H1 (cell line): ENCODE measurements at regions not wholly inside any gene's neighbourhood (a gene's known extent, or its start where the extent isn't known, plus 50 kb on each side); places are given as distances from the start of the nearest gene placed in this dataset.

ENCODE experiments used
- CTCF ChIA-PET: fragments of 300-600 bp; sonication (Branson Sonifier 250); formaldehyde crosslinking; loops from one replicate; lab custom pipeline; 2021; ENCODE audit not compliant: partially characterized antibody; lab: Charles Lee
- POLR2A ChIA-PET: fragments of 300-600 bp; sonication (Branson Sonifier 250); formaldehyde crosslinking; loops from one replicate; lab custom pipeline; 2021; ENCODE audit warnings: inconsistent platforms; ENCODE audit not compliant: partially characterized antibody; lab: Charles Lee
- DNase-seq, 2 experiments: peaks; one replicate each; pipeline versions ENCODE4 v3.0.0 to v3.0.0-alpha.2; 2010 to 2022; ENCODE audit warnings: low spot score in 2 of 2, low read depth in 1 of 2, mixed read lengths in 1 of 2
- FAIRE-seq: peaks from 2 replicates; lab custom pipeline; 2011; peaks lifted over from hg19 to GRCh38; lab: Jason Lieb, UNC
- H2AFZ ChIP-seq: 2 replicates; pipeline ENCODE4 v1.8.1; 2012; ENCODE audit warnings: low read length, inconsistent platforms
- H2AK5ac ChIP-seq: 2 replicates; pipeline ENCODE4 v1.6.1; 2013; ENCODE audit warnings: low read depth, low read length
- H2BK120ac ChIP-seq: replicated peaks from 2 replicates; pipeline ENCODE3; 2013; ENCODE audit warnings: low read depth, low read length, inconsistent platforms
- H2BK12ac ChIP-seq: 2 replicates; pipeline ENCODE4 v1.6.1; 2013; ENCODE audit warnings: low read depth, low read length
- H2BK15ac ChIP-seq: 2 replicates; pipeline ENCODE4 v1.6.1; 2013; ENCODE audit warnings: low read length
- H2BK20ac ChIP-seq: 2 replicates; pipeline ENCODE4 v1.6.1; 2013; ENCODE audit warnings: low read length
- H2BK5ac ChIP-seq: 2 replicates; pipeline ENCODE4 v1.6.1; 2013; ENCODE audit warnings: low read depth, low read length
- H3K14ac ChIP-seq: 2 replicates; pipeline ENCODE4 v1.6.1; 2013; ENCODE audit warnings: inconsistent platforms; ENCODE audit not compliant: insufficient read length
- H3K18ac ChIP-seq: 2 replicates; pipeline ENCODE4 v1.6.1; 2013; ENCODE audit warnings: low read length; ENCODE audit errors: extremely low read depth
- H3K23ac ChIP-seq: 2 replicates; pipeline ENCODE4 v1.6.1; 2013; ENCODE audit warnings: inconsistent platforms; ENCODE audit not compliant: insufficient read length
- H3K23me2 ChIP-seq: 2 replicates; pipeline ENCODE4 v1.6.1; 2013; ENCODE audit warnings: low read depth, low read length
- H3K27ac ChIP-seq: 2 replicates; pipeline ENCODE4 v1.6.1; 2011; ENCODE audit warnings: low read depth, low read length, inconsistent platforms
- H3K27me3 ChIP-seq, 4 experiments: replicated peaks in 1 of 4; 1 replicate in 1 of 4; 2 replicates in 3 of 4; pipeline versions ENCODE4 v1.6.1 to v1.8.1; 2011 to 2013; ENCODE audit warnings: low read length in 3 of 4, mild to moderate bottlenecking in 3 of 4, inconsistent platforms in 2 of 4, mixed read lengths in 2 of 4, moderate library complexity in 1 of 4; ENCODE audit not compliant: control insufficient read depth in 3 of 4, insufficient read depth in 3 of 4; ENCODE audit errors: extremely low read depth in 1 of 4
- H3K36me3 ChIP-seq, 4 experiments: 2 replicates each; pipeline versions ENCODE4 v1.6.1 to v1.8.1; 2011 to 2013; ENCODE audit warnings: mild to moderate bottlenecking in 4 of 4, low read length in 3 of 4, moderate library complexity in 2 of 4, control low read depth in 1 of 4, inconsistent platforms in 1 of 4; ENCODE audit not compliant: insufficient read depth in 4 of 4, control insufficient read depth in 2 of 4
- H3K4ac ChIP-seq: replicated peaks from 2 replicates; pipeline ENCODE3; 2013; ENCODE audit warnings: low read length, low read depth, mixed read lengths, inconsistent platforms; ENCODE audit not compliant: insufficient read length
- H3K4me1 ChIP-seq, 4 experiments: replicated peaks in 1 of 4; 1 replicate in 1 of 4; 2 replicates in 3 of 4; pipeline versions ENCODE4 v1.6.1 to v1.8.1; 2011 to 2013; ENCODE audit warnings: low read length in 3 of 4, inconsistent platforms in 2 of 4, mixed read lengths in 1 of 4; ENCODE audit not compliant: insufficient read depth in 4 of 4, control insufficient read depth in 3 of 4
- H3K4me2 ChIP-seq, 2 experiments: 2 replicates each; pipeline versions ENCODE4 v1.6.1 to v1.8.1; 2011 to 2013; ENCODE audit warnings: low read depth in 2 of 2, low read length in 2 of 2, control low read depth in 1 of 2, inconsistent platforms in 1 of 2, mild to moderate bottlenecking in 1 of 2; ENCODE audit not compliant: insufficient read depth in 1 of 2
- H3K4me3 ChIP-seq, 4 experiments: fragments of 200-600, 300-600 bp in 1 of 4; sonication (generic), shearing (Covaris generic), sonication (Bioruptor Twin) in 1 of 4; 2 replicates each; pipeline versions ENCODE4 v1.5.1 to v1.8.1; 2011 to 2016; ENCODE audit warnings: low read length in 4 of 4, low read depth in 3 of 4, control low read depth in 2 of 4, inconsistent platforms in 2 of 4, mild to moderate bottlenecking in 2 of 4, mixed read lengths in 1 of 4, moderate library complexity in 1 of 4; ENCODE audit not compliant: insufficient read depth in 2 of 4; ENCODE audit errors: extremely low read depth in 1 of 4
- H3K56ac ChIP-seq: replicated peaks from 2 replicates; pipeline ENCODE3; 2013; ENCODE audit warnings: low read depth, mild to moderate bottlenecking, mixed read lengths, low read length, inconsistent platforms; ENCODE audit not compliant: insufficient read length
- H3K79me1 ChIP-seq: 2 replicates; pipeline ENCODE4 v1.6.1; 2013; ENCODE audit warnings: low read depth, low read length, control low read depth
- H3K79me2 ChIP-seq, 2 experiments: 2 replicates each; pipeline versions ENCODE4 v1.6.1 to v1.8.1; 2012 to 2013; ENCODE audit warnings: low read length in 2 of 2, mild to moderate bottlenecking in 2 of 2, inconsistent platforms in 1 of 2; ENCODE audit not compliant: insufficient read depth in 2 of 2, control insufficient read depth in 1 of 2
- H3K9ac ChIP-seq, 4 experiments: replicated peaks in 1 of 4; 1 replicate in 1 of 4; 2 replicates in 3 of 4; pipeline versions ENCODE4 v1.6.1 to v1.8.1; 2011 to 2013; ENCODE audit warnings: low read depth in 3 of 4, low read length in 3 of 4, control low read depth in 2 of 4, mild to moderate bottlenecking in 2 of 4, moderate library complexity in 2 of 4, inconsistent platforms in 1 of 4; ENCODE audit errors: extremely low read depth in 1 of 4
- H3K9me3 ChIP-seq, 2 experiments: 2 replicates each; pipeline versions ENCODE4 v1.6.1 to v1.8.1; 2012 to 2013; ENCODE audit warnings: mild to moderate bottlenecking in 2 of 2, moderate library complexity in 2 of 2, control low read depth in 1 of 2, inconsistent platforms in 1 of 2, low read depth in 1 of 2, low read length in 1 of 2, mixed read lengths in 1 of 2; ENCODE audit not compliant: insufficient read depth in 2 of 2
- H4K20me1 ChIP-seq, 2 experiments: replicated peaks in 1 of 2; 2 replicates each; pipeline versions ENCODE3 to v1.8.1; 2011 to 2013; ENCODE audit warnings: inconsistent platforms in 2 of 2, low read length in 2 of 2, mild to moderate bottlenecking in 1 of 2; ENCODE audit not compliant: insufficient read depth in 2 of 2, control insufficient read depth in 1 of 2
- H4K5ac ChIP-seq: 2 replicates; pipeline ENCODE4 v1.6.1; 2013; ENCODE audit warnings: low read length, low read depth, mixed read lengths, inconsistent platforms; ENCODE audit not compliant: insufficient read length
- H4K8ac ChIP-seq: 2 replicates; pipeline ENCODE4 v1.8.0; 2013; ENCODE audit warnings: mild to moderate bottlenecking, moderate library complexity, low read length, inconsistent platforms; ENCODE audit not compliant: insufficient read depth; ENCODE audit errors: extremely low read depth
- H4K91ac ChIP-seq: replicated peaks from 2 replicates; pipeline ENCODE3; 2013; ENCODE audit warnings: low read length, mixed read lengths, inconsistent platforms; ENCODE audit not compliant: insufficient read length
- POLR2AphosphoS5 ChIP-seq: IDR thresholded peaks from 2 replicates; pipeline ENCODE4 v1.6.1; 2011; ENCODE audit warnings: low read depth, low read length
- TBP ChIP-seq: IDR thresholded peaks from 2 replicates; pipeline ENCODE4 v1.6.1; 2011; ENCODE audit warnings: low read depth, low read length, improper control_type of control experiment
- whole genome bisulfite sequencing, 2 experiments: shearing (Covaris generic) in 1 of 2; methylation state at CpG; one replicate each; pipeline versions ENCODE4 v1.1.6 to v1.1.7; 2013 to 2015; ENCODE audit warnings: low lambda C conversion rate in 2 of 2, mixed read lengths in 2 of 2, inconsistent platforms in 1 of 2, low coverage in 1 of 2, missing lambda C conversion rate in 1 of 2; ENCODE audit not compliant: insufficient replicate concordance in 2 of 2, insufficient coverage in 1 of 2, insufficient read length in 1 of 2; ENCODE audit errors: extremely low coverage in 1 of 2, missing lambda C conversion rate in 1 of 2; 5-methylcytosine and 5-hydroxymethylcytosine counted together

DNA sequence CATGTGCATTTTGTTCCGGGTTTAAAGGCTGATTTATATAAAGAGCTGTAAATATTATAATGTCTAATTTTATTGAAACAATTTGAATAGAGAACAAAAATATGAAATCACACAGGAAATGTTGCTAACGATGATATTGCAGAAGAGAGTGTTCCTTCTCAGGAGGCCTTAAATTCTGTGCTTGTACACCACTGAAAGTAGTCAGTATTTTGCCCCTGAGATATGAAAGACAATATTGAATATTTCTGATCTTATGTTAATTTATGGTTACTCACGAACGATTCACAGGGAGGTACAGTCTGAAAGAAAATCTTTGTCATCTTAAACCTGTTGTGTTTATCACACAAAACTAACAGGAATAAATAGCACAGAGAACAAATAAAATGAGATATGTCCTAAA is 213.2 kb upstream of the PLSCR5 start:
- CTCF ChIA-PET = interaction anchor here (0.5 to 1.9 kb wide), 4 partner anchors 9 to 373 kb away, joined by 3 to 7 read pairs (median 4); no protein-coding TSS in a partner anchor
- H3K4me1 ChIP-seq = no peaks in the 10 kb centered on the region
- H2AK5ac ChIP-seq = no peak overlapping the region
- no peak overlapping the region for H4K8ac ChIP-seq
- H2BK120ac ChIP-seq = no peak overlapping the region
- H3K79me2 ChIP-seq = no peaks in the 10 kb centered on the region
- H3K56ac ChIP-seq = no peak overlapping the region
- no peak overlapping the region for H3K27ac ChIP-seq
- no peaks in the 10 kb centered on the region; the same call in 1 of the 2 replicates for H3K23me2 ChIP-seq
- no peak overlapping the region for H3K4ac ChIP-seq
- POLR2A ChIA-PET = no interaction called here
- no peaks in the 10 kb centered on the region for H3K27me3 ChIP-seq
- no peak for FAIRE-seq
- no peak overlapping the region for H2AFZ ChIP-seq
- H2BK5ac ChIP-seq = no peak overlapping the region
- H2BK12ac ChIP-seq = no peak overlapping the region
- TF ChIP-seq TBP (no peak), POLR2AphosphoS5 (no peak)
- no peak overlapping the region for H4K91ac ChIP-seq
- no peaks in the 10 kb centered on the region for H3K79me1 ChIP-seq
- H3K9me3 ChIP-seq = no peaks in the 10 kb centered on the region
- H3K4me2 ChIP-seq = no peak overlapping the region
- H2BK15ac ChIP-seq = no peak overlapping the region
- H3K23ac ChIP-seq = no peak overlapping the region
- DNase-seq = no peak
- H4K5ac ChIP-seq = no peak overlapping the region
- H3K14ac ChIP-seq = no peak overlapping the region
- 88% methylated on average over 4 of the region's 4 CpGs; no CpG with 5 or more reads in 1 of the 2 experiments for WGBS, 2 experiments
- no peaks in the 10 kb centered on the region for H4K20me1 ChIP-seq
- no peak overlapping the region for H2BK20ac ChIP-seq
- H3K4me3 ChIP-seq = no peak overlapping the region
- no peak overlapping the region for H3K9ac ChIP-seq
- H3K36me3 ChIP-seq = no peaks in the 10 kb centered on the region
- H3K18ac ChIP-seq = no peak overlapping the region
